Left ventricle myocardium superior (tissue), 1 donor: ENCODE measurements at regions not wholly inside any gene's neighbourhood (a gene's known extent, or its start where the extent isn't known, plus 50 kb on each side); places are given as distances from the start of the nearest gene placed in this dataset.

Experiments used
- ATAC-seq: fragments of 200-7000 bp; cut with Tn5 transposase; one replicate; pipeline ENCODE4 v1.9.1; 2020; ENCODE audit warnings: mild to moderate bottlenecking, moderate library complexity
- DNase-seq: peaks from one replicate; pipeline ENCODE4 v3.0.0-alpha.2; 2020
- intact Hi-C: fragments of 100-400 bp; cut with micrococcal nuclease; formaldehyde crosslinking; loops from one replicate; pipeline ENCODE4 v1.11.0; 2022
- donor health status: DM: no; HTN: yes; CAD: no; lungs with severe emphysema.

GRCh38 chr3:24854748-24855147 is 360.1 kb upstream of the THRB start:
- ATAC-seq: no peak
- intact Hi-C loops: no loop called here
- DNase-seq: no peak

GRCh38 chr3:24857945-24858344 is 363.3 kb upstream of the THRB start:
- intact Hi-C loops: no loop called here
- no peak for ATAC-seq
- DNase-seq: no peak

GRCh38 chr3:24863215-24863614 is 368.6 kb upstream of the THRB start:
- no peak for DNase-seq
- no peak for ATAC-seq
- intact Hi-C loops: no loop called here

GRCh38 chr3:24867783-24868182 is 373.1 kb upstream of the THRB start:
- ATAC-seq (no peak), DNase-seq (no peak)
- intact Hi-C loops: no loop called here

GRCh38 chr3:24881239-24881638 is 386.6 kb upstream of the THRB start:
- intact Hi-C loops: no loop called here
- ATAC-seq: no peak
- no peak for DNase-seq

- intact Hi-C loops: no loop called here
- ATAC-seq: no peak
- DNase-seq: no peak
Measured at GRCh38 chr3:24886501-24886900, 391.9 kb upstream of the THRB start.

GRCh38 chr3:24890012-24890411 is 395.4 kb upstream of the THRB start:
- ATAC-seq (no peak), DNase-seq (no peak)
- intact Hi-C loops: no loop called here

GRCh38 chr3:24899373-24899772 is 404.7 kb upstream of the THRB start:
- DNase-seq: no peak
- intact Hi-C loops: no loop called here
- no peak for ATAC-seq

GRCh38 chr3:24899901-24900603 is 405.4 kb upstream of the THRB start:
- DNase-seq (no peak), ATAC-seq (no peak)
- intact Hi-C loops: no loop called here

- no peak for ATAC-seq
- no peak for DNase-seq
- intact Hi-C loops: no loop called here
Measured at GRCh38 chr3:24905266-24905665, 410.6 kb upstream of the THRB start.

- DNase-seq (no peak), ATAC-seq (no peak)
- intact Hi-C loops: no loop called here
Measured at GRCh38 chr3:24907106-24907505, 412.5 kb upstream of the THRB start.

- ATAC-seq: no peak
- DNase-seq: no peak
- intact Hi-C loops: no loop called here
Measured at GRCh38 chr3:24911076-24911475, 416.4 kb upstream of the THRB start.

- ATAC-seq: no peak
- DNase-seq: no peak
- intact Hi-C loops: no loop called here
Measured at GRCh38 chr3:24915639-24916038, 421.0 kb upstream of the THRB start.

GRCh38 chr3:24917908-24918307 is 423.3 kb upstream of the THRB start:
- ATAC-seq: no peak
- intact Hi-C loops: no loop called here

GRCh38 chr3:24923570-24923969 is 428.9 kb upstream of the THRB start:
- no peak for ATAC-seq
- DNase-seq: no peak
- intact Hi-C loops: no loop called here

More at GRCh38 chr3:24917908-24918307, 423.3 kb upstream of the THRB start:
- no peak for DNase-seq

- intact Hi-C loops: no loop called here
- DNase-seq: no peak
Measured at GRCh38 chr3:24929521-24929920, 434.9 kb upstream of the THRB start.

GRCh38 chr3:24933401-24933800 is 438.8 kb upstream of the THRB start:
- intact Hi-C loops: no loop called here
- DNase-seq (no peak), ATAC-seq (no peak)

More at GRCh38 chr3:24929521-24929920, 434.9 kb upstream of the THRB start:
- no peak for ATAC-seq

- DNase-seq (no peak), ATAC-seq (no peak)
- intact Hi-C loops: no loop called here
Measured at GRCh38 chr3:24936574-24936973, 441.9 kb upstream of the THRB start.

GRCh38 chr3:24937228-24937627 is 442.6 kb upstream of the THRB start:
- intact Hi-C loops: no loop called here
- DNase-seq (no peak), ATAC-seq (no peak)

GRCh38 chr3:24937780-24938179 is 443.1 kb upstream of the THRB start:
- DNase-seq (no peak), ATAC-seq (no peak)
- intact Hi-C loops: no loop called here

- ATAC-seq (no peak), DNase-seq (no peak)
- intact Hi-C loops: no loop called here
Measured at GRCh38 chr3:24943961-24944360, 449.3 kb upstream of the THRB start.
